Stromal cell of bone marrow (primary cell): ENCODE measurements at regions not wholly inside any gene's neighbourhood (a gene's known extent, or its start where the extent isn't known, plus 50 kb on each side); places are given as distances from the start of the nearest gene placed in this dataset.

ENCODE experiments used
- DNase-seq: peaks from one replicate; pipeline ENCODE4 v3.0.0-alpha.2; 2012; ENCODE audit warnings: low read depth

DNA sequence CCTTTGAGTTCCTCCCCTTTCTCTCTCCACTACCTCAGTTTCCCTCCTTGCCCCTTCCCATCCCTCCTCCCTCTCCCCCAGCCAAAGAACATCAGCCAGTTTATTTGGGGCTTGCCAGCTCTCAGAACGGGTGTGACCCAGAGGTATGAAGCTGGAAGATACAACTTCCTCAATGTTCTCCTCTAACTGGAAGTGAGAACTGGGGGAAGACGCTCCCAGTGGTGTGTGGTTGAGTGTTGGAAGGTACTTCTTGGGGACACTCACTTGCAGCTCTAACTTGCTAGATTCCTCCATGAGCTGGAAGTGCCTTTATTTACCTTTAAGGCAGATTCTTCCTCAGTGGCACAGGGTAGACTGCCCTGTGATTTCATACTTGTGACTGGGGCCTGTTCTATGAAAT lies 110.5 kb upstream of the HABP2 start:
- DNase-seq = no peak

DNA sequence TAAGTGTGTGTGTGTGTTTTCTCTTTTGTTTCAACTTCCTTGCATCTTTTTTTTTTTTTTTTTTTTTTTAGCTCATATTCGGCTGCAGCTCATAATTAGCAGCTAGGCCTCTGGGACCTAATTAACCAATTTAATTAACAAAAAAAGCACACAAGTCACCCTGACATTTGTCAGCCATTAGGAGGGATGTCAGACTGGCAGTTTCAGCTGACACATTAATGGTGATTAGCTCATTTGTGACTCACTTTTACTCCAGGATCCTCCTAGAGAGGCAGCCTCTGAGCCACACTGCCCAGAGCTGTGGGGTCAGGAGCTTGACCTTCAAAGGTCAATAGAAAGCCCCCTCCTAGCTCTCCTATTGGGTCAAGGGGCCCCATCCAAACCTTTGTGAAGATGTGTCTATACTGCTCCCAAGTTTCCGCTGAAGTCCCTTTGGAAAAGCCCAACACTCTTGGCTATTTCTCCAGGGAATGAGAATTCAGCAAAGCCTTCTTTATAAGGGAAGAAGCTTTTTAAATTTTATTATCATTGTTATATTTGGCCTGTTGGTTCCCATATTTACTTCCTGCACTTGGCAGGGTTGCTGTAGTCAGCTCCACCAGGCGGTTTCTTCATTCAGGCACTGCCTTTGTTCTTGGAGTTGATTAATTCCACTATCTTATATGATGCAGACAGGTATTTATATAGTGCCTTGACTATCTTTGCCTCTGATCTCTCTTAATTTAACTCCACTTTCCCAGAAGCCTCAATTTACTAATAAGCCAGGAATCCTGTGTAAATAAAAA lies 109.5 kb upstream of the HABP2 start:
- no peak for DNase-seq

DNA sequence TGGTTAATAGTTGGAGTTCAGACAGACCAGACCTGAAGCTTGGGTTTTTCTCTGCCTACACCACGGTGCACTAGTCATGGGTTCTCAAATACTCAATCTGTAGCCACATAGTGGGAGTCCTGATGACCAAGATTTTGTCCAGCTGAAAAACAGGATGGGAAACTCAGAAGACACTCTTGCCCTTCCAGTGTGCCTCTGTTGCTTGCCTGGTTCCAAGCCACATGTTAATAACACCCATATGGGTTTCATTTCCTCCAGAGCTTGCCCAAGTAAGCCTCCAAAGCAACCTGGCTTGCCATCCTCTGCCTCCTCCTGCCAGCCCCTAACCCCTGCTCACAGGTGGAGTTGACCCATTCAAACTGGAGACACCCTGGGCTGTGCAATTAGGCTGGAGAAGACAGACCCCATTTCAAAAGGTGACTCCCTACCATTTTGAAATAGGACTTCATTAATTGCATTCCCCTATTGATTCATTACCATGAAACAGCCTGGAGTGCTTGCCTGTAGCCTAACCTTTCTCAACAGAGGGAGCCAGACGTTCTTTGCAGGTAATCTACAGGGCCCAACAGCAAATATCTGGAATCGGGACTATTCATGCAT lies 108.0 kb upstream of the HABP2 start:
- no peak for DNase-seq

DNA sequence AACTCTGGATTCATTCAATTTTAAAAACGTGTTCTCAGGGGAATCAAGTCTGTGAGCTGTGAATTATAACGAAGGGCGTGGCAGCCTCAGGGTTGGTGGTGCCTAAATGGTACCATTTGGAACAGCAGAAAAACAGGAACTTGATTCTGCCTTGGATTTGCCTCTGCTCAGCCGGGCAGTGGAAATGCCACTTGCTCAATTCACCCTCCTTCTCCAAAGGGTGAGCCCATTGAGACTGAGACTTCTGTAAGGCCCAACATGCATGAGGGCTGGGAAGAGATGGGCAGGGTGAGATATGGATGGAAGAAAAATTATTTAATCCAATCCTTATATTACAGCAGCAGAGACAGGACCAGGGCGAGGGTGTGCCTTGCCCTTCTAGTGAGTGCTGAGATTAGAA lies 107.1 kb upstream of the HABP2 start:
- no peak for DNase-seq

DNA sequence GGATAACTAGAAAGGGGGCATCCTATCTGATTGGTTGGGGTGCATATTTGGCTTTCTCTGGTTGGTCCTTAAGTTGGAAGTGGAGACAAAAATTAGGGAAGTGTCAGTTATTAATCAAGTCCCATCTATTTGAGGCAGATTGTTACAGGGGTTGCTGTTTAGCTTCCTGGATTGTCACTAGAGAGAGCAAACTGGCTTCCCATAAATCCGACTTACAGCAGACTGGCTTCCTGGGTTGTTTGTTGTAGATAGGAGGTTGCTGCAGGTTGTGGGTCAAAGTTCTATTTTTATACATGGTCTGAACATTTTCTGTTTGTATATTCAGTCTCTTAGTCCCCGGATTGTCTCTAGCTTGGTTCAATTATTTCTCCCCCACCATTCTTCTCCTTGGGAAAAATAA lies 106.1 kb upstream of the HABP2 start:
- DNase-seq = no peak

DNA sequence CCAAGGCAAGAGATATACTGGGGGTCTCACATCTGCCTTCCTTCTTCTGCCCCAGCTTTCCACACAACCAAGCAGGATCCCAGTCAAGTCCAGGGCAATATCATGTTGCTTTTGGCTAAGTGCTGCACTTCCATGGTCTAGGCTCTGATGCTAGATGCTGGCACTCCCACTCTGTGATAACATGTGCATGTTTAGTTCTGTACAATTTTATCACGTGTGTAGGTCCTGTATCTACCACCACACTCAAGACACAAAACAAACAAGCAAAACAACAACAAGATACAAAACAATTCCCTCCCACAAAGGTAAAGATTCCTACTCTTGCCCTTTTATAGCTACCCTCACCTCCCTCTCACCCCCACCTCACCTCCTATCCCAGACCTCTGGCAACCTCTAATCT lies 105.6 kb upstream of the HABP2 start:
- no peak for DNase-seq

DNA sequence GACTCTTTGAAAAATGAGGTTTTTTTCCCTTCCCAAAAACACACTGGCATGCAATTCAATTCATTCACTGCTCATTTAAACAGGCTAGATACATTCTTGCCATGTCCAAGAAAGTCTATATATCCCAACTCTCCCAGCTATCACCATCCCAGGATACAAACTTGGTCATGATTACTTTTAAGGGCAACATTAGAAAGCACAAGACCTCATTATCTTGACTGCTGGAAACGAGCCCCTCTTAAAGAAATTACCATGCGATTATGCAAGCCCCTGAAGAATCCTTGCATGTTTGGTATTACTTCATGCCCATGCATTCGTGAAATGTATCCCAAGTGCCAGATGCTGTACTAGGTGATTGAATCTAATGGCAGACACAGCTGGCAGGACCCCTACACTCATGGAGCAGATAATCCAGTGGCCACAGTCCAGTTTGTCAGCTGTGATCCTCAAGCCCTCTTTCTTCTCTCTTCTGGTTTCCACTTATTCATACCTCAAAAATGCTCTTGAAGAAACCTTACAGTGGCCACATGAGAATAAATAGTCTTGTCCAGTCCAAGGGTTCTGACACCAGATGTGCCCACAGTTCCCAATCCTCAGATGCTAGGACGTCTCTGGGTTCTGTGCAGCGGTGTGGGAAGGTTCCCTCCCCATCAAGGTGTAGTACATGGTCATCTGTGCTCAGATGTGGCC lies 103.7 kb upstream of the HABP2 start:
- no peak for DNase-seq

DNA sequence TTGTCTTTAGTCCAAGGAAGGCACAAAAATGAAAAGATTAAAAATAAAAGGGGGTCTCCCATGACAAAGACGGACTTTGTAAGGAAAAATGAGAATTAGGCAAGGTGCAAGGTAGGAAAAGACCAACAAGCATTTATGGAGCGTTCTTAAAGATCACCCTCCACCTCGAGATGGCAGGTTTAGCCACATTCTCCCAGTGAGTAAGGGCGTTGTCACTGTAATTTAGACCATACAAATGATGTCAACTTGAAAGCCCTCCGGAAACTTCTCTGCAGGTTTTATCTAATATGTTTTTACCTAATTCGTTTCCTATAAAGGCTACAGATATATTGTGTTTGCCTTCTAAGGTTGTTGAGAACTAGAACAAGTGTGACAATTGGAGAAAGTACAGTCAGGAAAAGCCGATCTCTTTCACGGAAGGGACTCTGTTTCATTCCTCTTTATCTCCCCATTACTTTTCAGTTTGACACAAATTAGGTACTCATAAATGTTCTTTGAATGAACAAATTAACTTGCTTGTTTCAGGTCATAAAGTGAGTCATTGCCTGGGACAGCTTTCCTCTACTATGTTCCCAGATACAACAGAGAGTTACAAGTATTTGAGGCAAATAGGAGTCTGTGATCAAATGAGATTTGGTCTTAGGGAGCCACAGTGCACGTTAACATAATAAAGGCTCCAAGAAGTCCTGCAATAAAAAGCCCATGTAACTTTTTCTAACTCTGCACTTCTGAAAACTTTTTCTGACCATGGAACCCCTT lies 102.6 kb upstream of the HABP2 start:
- DNase-seq = no peak

DNA sequence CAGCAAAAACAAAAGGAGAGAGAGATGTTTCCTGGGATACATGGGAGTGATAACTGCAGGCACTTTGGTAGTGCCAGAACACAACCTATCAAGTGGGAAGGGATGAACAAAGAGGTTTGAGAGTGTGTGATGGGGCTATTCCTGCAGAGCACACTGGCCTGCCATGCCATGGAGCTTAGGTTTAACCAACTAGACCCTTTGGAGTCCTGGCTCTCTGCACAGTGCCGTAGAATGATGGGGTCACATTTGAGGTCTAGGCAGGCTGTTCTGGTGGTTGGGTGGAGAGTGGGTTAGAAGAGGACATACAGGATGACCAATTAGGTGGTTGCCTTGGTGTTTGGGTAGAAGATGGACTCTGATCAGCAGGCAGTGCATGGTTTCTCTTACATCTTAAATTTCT lies 101.9 kb upstream of the HABP2 start:
- no peak for DNase-seq

DNA sequence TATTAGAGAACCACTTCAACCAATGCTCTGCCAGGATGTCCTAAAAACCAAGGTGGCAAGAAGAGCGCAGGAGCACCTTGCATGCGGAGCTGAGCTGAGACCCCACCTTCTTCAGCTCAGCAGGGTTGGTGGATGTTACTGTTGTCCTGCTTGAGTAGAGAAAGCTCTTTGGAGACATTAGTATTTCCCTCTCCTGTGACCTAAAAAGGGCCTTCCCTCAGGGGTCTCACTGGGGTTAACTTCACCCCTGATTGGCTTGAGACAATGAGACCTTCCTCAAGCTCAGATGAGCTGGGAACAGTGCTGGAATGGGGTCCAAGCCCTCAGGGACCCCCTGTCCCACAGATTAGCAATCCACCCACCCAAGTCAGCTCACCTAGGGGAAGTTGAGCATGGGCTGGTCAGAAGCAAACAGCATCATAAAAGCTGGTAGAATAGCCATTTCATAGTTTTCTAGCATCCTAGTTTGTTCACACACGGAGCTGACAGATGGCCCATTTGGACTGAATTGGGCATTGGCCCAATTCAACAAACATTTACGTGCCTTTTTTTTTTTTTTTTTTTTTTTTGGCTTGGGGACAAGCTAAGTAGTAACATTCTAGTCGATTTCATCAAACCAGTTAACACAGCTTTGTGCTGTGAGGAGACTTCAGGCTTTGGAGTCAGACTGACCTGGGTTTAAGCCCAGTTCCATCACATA lies 100.6 kb upstream of the HABP2 start:
- no peak for DNase-seq

DNA sequence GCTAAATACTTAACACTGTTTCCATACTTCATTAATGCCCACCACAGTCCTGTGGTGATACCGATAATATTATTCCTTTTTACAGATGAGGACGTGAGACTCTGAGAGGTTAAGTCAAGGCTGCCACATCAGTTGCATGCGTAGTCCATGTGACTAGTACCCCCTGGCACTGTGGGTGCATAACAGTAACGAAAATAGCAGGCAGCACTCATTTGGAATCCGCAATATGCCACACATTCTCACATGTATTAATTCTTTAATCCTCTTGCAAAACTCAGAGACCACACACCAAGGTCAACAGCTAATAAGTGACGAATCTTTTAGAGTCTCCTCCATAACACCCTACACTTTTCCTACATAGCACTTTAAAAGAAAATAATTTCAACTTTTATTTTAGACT lies 99.5 kb upstream of the HABP2 start:
- no peak for DNase-seq

DNA sequence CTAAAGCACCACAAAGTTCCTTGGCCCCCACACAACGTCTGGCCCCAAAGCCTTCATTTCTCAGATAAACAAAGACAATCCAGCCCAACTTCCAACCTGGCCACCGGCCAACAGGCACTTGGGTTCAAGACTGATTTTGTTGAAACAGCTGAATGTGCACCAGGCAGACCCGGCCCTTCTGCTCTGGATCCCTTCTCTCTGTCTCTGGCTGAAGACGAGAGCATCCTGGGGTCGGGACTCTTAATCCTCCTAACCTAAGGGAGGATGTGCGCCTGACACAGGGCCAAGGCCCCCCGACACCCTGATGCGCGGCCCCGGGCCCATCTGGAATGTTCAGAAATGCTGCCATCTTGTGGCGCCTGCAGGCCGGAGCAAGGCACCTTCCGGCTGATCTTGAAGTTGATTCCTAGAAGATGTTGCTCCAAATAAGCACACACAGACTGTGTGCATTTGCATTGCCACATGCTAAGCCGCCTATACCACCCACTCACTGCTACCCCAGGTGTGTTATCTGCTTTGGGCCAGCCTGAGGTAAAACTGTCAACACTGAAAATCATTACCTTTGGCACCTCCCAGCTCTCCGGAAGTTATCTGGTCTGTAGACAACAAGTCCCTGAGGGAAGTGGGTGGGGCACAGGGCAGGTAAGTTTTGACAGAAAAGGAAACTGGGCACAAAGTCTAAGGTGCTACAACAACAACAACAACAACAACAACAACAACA lies 98.4 kb upstream of the HABP2 start:
- DNase-seq = peak; percentile 16

DNA sequence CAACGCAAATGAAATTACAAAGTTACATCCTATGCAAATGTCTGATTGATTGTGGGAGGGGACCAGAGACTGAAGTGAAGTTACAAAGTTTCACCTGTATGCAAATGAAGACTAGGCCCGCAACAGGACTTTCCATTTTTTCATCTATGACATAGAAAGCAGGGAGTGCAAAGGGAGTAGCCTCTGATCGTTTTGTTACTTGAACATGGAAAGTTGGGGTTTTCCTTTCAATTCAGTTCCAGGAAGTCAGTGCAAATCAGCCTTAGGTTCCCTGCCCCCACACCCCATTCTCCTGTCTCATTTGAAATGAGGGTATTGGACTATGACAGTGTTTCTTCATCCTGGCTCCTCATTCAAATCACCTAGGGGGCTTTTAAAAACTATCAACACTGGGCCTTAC lies 96.9 kb upstream of the HABP2 start:
- no peak for DNase-seq

DNA sequence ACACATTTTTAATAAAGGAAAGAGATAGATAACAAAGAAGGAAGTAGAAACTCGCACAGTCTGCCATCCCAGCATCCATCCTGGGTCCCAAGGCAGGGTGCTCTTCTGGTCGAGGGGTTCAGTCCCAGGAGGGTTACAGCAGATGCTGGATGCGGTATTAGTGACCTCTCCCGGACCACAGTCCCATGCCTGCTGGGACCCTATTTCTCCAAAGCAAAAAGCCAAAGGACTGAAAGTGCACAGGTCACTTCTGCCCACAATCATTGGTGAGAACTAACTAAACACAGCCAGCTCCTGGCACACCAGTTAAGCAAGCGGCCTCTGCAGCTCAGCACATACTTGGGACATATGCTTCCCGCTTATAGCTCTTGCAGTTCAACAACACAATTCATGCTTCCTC lies 96.1 kb upstream of the HABP2 start:
- DNase-seq = no peak

DNA sequence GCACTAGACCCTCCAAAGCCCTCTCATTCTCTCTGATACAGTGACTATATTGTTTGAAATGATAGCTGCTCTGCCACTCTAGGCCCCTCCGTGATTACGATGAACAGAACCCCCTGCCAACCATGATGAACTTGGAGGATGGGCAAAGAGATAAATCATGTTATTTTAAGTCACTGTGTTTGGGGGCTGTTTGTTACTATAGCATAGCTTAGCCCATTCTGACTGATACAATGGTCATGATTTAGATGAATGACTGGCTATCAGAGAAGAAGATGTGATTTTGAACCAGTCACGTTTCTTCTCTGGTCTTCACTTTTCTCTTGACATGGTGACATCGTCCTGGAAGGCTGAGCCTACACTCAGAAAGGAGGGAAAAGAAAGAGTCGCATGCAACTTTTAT lies 95.4 kb upstream of the HABP2 start:
- no peak for DNase-seq

DNA sequence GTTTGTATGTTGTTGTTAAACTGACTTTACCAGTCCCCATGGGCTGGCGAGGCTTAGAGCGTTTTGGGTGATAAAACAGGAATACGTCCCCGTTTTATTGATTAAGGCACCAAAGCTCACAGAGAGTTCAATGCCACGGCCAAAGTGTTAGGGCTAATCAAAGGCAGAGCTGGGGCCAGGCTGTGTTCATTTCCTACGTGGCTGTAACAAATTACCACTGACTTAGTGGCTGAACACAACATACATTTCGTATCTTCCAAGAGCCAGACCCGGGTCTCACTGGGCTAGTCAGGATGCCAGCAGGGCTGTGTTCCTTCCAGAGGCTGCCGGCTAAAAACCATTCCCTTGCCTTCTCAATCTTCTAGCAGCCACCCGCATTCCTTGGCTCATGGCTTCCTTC lies 94.4 kb upstream of the HABP2 start:
- DNase-seq = no peak

DNA sequence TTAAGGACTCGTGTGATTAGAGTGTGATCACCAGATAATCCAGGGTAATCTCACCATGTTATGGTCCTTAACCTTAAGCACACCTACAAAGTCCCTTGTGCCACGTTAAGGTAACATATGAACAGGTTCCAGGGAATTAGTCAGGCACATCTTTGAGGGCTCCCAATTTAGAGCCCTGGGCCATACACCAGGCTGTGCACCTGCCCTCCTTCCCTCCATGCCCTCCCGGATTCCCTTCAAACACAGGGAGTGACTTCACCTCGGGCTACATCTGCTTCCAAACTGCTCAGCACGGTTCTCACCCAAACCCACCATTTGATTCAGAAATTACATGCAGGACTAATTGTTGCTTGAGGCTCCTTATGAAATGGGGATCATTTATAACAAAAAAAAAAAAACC lies 93.9 kb upstream of the HABP2 start:
- no peak for DNase-seq

DNA sequence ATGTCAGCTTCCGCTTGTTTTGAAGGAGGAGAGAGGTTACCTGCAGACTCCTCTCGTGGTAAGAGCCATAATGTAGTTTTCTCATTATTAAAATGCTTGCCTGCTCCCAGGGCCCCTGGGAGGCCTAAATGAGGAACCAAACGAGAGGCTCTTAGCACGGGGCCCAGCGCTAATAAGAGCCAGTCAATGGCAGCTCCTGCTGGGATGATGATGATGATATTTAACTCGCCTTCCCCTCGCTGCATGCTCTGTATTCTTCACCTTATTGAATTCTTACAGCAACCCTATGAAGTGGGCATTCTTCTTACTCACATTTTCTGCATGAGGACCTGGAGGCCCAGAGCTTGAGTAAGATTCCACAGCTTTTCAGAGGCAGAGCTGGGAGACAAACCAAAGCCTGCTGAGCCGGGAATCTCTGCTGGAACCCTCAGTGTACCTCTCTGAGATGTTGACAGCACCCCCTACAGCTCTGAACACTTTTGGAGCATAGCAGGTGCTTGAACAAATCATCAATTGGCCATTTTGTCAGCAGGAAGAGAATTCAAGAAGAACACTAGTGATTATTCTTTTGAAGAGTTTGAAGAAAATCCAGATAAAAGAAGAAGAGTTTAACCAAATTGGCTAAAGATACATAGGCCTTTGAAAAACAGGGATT lies 93.1 kb upstream of the HABP2 start:
- DNase-seq = no peak

DNA sequence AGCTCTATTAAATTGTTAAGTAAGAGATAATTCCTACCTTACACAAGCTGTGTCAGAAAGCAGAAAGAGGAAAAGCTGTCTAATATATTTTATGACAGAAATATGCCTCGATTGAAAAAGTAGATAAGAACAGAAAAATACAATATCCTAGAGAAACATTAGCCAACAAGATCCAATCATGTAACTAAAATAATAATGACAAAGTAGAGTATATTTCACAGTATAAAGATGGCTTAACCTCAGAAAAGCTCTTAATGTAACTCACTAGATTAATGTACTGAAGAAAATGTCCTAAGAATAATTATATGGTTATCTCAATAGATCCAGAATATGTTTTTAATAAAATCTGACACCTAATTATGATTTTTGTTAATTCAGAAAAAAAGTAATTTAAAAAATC lies 89.8 kb upstream of the HABP2 start:
- DNase-seq = no peak

DNA sequence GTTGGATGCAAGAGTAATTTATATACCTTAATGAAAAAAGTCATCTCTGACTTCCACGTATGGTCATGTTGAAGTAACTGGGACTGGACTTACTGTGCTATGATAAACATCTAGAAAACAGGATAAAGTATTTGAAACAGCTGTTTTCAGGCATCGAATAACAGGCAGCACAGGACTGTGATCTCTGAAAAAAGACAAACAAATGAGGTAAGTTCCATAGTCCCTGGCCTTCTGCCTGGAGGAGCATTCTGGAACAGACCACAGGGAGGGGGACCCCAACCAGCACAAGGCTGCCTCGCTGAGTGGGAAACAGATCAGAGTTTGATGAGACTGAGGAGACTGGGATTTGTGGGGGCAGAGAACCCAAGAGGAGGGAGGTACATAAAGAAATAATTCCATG lies 89.1 kb upstream of the HABP2 start:
- DNase-seq = no peak

DNA sequence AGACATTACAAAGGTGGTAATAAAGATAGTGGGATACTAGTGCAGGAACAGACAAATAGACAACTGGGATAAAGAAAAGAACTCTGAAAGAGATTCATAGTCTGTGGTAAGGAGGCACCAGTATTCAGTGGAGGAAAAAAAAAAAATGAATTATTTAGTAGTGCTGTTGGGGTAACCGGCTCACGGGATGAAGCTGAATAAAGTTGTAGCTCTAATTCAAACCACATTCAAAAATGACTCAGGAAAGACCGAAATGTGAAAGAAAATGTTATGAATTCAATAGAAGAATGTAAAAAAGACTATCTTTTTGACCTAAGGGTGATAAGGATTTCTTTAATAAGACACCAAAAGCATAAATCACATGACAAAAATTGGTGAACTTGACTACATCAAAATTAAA lies 83.1 kb upstream of the HABP2 start:
- DNase-seq = no peak
